C4-2B (cell line): ENCODE measurements at regions not wholly inside any gene's neighbourhood (a gene's known extent, or its start where the extent isn't known, plus 50 kb on each side); places are given as distances from the start of the nearest gene placed in this dataset.

Experiments
- ZFX ChIP-seq: fragments of 450-650 bp; IDR thresholded peaks from 2 replicates; pipeline ENCODE4 v1.6.1; 2017
- TF ChIP-seq, protein P1 (sequence below): fragments of 450-650 bp; conservative IDR thresholded peaks from 2 replicates; pipeline ENCODE4 v1.5.1; 2017; ENCODE audit warnings: mild to moderate bottlenecking

DNA sequence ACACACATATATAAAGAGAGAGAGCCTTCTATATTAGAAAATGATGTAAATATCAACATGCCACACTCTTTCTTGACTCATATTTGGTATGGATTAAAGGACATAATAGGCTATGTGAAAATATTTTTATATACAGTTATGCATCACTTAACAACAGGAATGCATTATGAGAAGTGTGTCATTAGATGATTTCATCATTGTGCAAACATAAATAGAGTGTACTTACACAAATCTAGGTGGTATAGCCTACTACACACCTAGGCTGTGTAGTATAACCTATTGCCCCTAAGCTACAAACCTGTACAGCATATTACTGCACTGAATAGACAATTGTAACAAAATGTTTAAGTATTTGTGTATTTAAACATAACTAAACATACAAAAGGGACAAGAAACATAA lies 354.8 kb upstream of the CNTNAP5 start:
- TF ChIP-seq, protein P1, sequence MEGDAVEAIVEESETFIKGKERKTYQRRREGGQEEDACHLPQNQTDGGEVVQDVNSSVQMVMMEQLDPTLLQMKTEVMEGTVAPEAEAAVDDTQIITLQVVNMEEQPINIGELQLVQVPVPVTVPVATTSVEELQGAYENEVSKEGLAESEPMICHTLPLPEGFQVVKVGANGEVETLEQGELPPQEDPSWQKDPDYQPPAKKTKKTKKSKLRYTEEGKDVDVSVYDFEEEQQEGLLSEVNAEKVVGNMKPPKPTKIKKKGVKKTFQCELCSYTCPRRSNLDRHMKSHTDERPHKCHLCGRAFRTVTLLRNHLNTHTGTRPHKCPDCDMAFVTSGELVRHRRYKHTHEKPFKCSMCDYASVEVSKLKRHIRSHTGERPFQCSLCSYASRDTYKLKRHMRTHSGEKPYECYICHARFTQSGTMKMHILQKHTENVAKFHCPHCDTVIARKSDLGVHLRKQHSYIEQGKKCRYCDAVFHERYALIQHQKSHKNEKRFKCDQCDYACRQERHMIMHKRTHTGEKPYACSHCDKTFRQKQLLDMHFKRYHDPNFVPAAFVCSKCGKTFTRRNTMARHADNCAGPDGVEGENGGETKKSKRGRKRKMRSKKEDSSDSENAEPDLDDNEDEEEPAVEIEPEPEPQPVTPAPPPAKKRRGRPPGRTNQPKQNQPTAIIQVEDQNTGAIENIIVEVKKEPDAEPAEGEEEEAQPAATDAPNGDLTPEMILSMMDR: no peak
- no peak for TF ChIP-seq ZFX
